ENCODE measurements at regions not wholly inside any gene's neighbourhood (a gene's known extent, or its start where the extent isn't known, plus 50 kb on each side); places are given as distances from the start of the nearest gene placed in this dataset.

- intact Hi-C loops (cut with DNase I) = no loop called here
- no peak for DNase-seq (ENCODE audit: low spot score)
Measured at GRCh38 chr6:71502168-71502567, 213.6 kb downstream of the OGFRL1 start.

- no peak for DNase-seq (ENCODE audit: low spot score)
- intact Hi-C loops (cut with DNase I) = no loop called here
Measured at GRCh38 chr6:71502956-71503355, 214.3 kb downstream of the OGFRL1 start.

- intact Hi-C loops (cut with DNase I) = no loop called here
- no peak for DNase-seq (ENCODE audit: low spot score)
Measured at GRCh38 chr6:71507183-71507582, 218.6 kb downstream of the OGFRL1 start.

- intact Hi-C loops (cut with DNase I) = loop anchor here (2.0 kb wide), 1 partner anchor 125 kb away; no protein-coding TSS in a partner anchor
Measured at GRCh38 chr6:71509191-71510005, 220.8 kb downstream of the OGFRL1 start.

GRCh38 chr6:71510057-71510713 lies 221.6 kb downstream of the OGFRL1 start:
- no peak for DNase-seq (ENCODE audit: low spot score)
- intact Hi-C loops (cut with DNase I) = loop anchor here (2.0 kb wide), 1 partner anchor 125 kb away; no protein-coding TSS in a partner anchor

More at GRCh38 chr6:71509191-71510005, 220.8 kb downstream of the OGFRL1 start:
- no peak for DNase-seq (ENCODE audit: low spot score)

- intact Hi-C loops (cut with DNase I) = loop anchor here (2.0 kb wide), 1 partner anchor 126 kb away; no protein-coding TSS in a partner anchor
- DNase-seq (ENCODE audit: low spot score) = no peak
Measured at GRCh38 chr6:71510856-71511255, 222.2 kb downstream of the OGFRL1 start.

GRCh38 chr6:71512256-71512655 lies 223.6 kb downstream of the OGFRL1 start:
- intact Hi-C loops (cut with DNase I) = no loop called here
- no peak for DNase-seq (ENCODE audit: low spot score)

- intact Hi-C loops (cut with DNase I) = no loop called here
- DNase-seq (ENCODE audit: low spot score) = no peak
Measured at GRCh38 chr6:71513036-71513435, 224.4 kb downstream of the OGFRL1 start.

- intact Hi-C loops (cut with DNase I) = no loop called here
Measured at GRCh38 chr6:71523548-71523947, 234.9 kb downstream of the OGFRL1 start.

GRCh38 chr6:71524201-71524600 lies 235.6 kb downstream of the OGFRL1 start:
- DNase-seq (ENCODE audit: low spot score) = no peak
- intact Hi-C loops (cut with DNase I) = no loop called here

More at GRCh38 chr6:71523548-71523947, 234.9 kb downstream of the OGFRL1 start:
- DNase-seq (ENCODE audit: low spot score) = no peak

- intact Hi-C loops (cut with DNase I) = no loop called here
- no peak for DNase-seq (ENCODE audit: low spot score)
Measured at GRCh38 chr6:71527886-71528285, 239.3 kb downstream of the OGFRL1 start.

- DNase-seq (ENCODE audit: low spot score) = no peak
- intact Hi-C loops (cut with DNase I) = no loop called here
Measured at GRCh38 chr6:71529026-71529425, 240.4 kb downstream of the OGFRL1 start.

GRCh38 chr6:71529769-71530168 lies 241.2 kb downstream of the OGFRL1 start:
- no peak for DNase-seq (ENCODE audit: low spot score)
- intact Hi-C loops (cut with DNase I) = no loop called here

GRCh38 chr6:71531006-71531405 lies 242.4 kb downstream of the OGFRL1 start:
- no peak for DNase-seq (ENCODE audit: low spot score)
- intact Hi-C loops (cut with DNase I) = no loop called here

GRCh38 chr6:71531841-71532240 lies 243.2 kb downstream of the OGFRL1 start:
- no peak for DNase-seq (ENCODE audit: low spot score)
- intact Hi-C loops (cut with DNase I) = no loop called here

- intact Hi-C loops (cut with DNase I) = no loop called here
- no peak for DNase-seq (ENCODE audit: low spot score)
Measured at GRCh38 chr6:71533939-71534379, 245.3 kb downstream of the OGFRL1 start.

- intact Hi-C loops (cut with DNase I) = no loop called here
- no peak for DNase-seq (ENCODE audit: low spot score)
Measured at GRCh38 chr6:71534921-71535320, 246.3 kb downstream of the OGFRL1 start.

GRCh38 chr6:71537717-71538116 lies 249.1 kb downstream of the OGFRL1 start:
- intact Hi-C loops (cut with DNase I) = loop anchor here (2.0 kb wide), 1 partner anchor 549 kb away; no protein-coding TSS in a partner anchor
- no peak for DNase-seq (ENCODE audit: low spot score)

GRCh38 chr6:71544028-71544427 lies 255.4 kb downstream of the OGFRL1 start:
- DNase-seq (ENCODE audit: low spot score) = no peak
- intact Hi-C loops (cut with DNase I) = no loop called here

- intact Hi-C loops (cut with DNase I) = no loop called here
- no peak for DNase-seq (ENCODE audit: low spot score)
Measured at GRCh38 chr6:71544906-71545305, 256.3 kb downstream of the OGFRL1 start.

GRCh38 chr6:71545905-71546304 lies 257.3 kb downstream of the OGFRL1 start:
- intact Hi-C loops (cut with DNase I) = no loop called here
- DNase-seq (ENCODE audit: low spot score) = no peak
